Tibial nerve (tissue), 4 donors: ENCODE measurements at regions not wholly inside any gene's neighbourhood (a gene's known extent, or its start where the extent isn't known, plus 50 kb on each side); places are given as distances from the start of the nearest gene placed in this dataset.

ENCODE experiments used
- DNase-seq, 2 donors: peaks; one replicate each; pipeline ENCODE4 v3.0.0-alpha.2; 2019; ENCODE audit warnings: low spot score in 2 of 2
- H3K27ac ChIP-seq, 4 donors: fragments of 200-600 bp; sonication (generic) in 3 of 4; one replicate each; pipeline ENCODE4 v1.5.1; 2017 to 2019; ENCODE audit warnings: mild to moderate bottlenecking in 1 of 4
- H3K27me3 ChIP-seq, 2 donors: fragments of 200-600 bp; sonication (generic) in 1 of 2; one replicate each; pipeline versions ENCODE4 v1.5.1 to v1.6.0; 2017 to 2019
- H3K36me3 ChIP-seq, 3 donors: fragments of 200-600 bp; sonication (generic); one replicate each; pipeline ENCODE4 v1.5.1; 2018 to 2019
- H3K4me1 ChIP-seq, 4 donors: fragments of 200-600 bp; sonication (generic) in 3 of 4; one replicate each; pipeline ENCODE4 v1.5.1; 2017 to 2019
- H3K4me3 ChIP-seq, 4 donors: fragments of 200-600 bp; sonication (generic) in 3 of 4; one replicate each; pipeline ENCODE4 v1.5.1; 2017 to 2019; ENCODE audit warnings: mild to moderate bottlenecking in 1 of 4, moderate library complexity in 1 of 4
- H3K9me3 ChIP-seq, 4 donors: fragments of 200-600 bp; sonication (generic) in 3 of 4; one replicate each; pipeline ENCODE4 v1.5.1; 2017 to 2019
- EP300 ChIP-seq, 2 donors: sonication (generic); formaldehyde crosslinking; IDR thresholded peaks; one replicate each; pipeline ENCODE4 v1.6.1; 2017; ENCODE audit warnings: antibody characterized with exemption in 2 of 2, mild to moderate bottlenecking in 1 of 2
- POLR2A ChIP-seq, 2 donors: fragments of 450-650 bp; IDR thresholded peaks; one replicate each; pipeline ENCODE4 v1.6.1; 2017; ENCODE audit warnings: antibody characterized with exemption in 2 of 2, mild to moderate bottlenecking in 2 of 2, moderate library complexity in 2 of 2
- WGBS, 2 donors: methylation state at CpG; one replicate each; pipeline ENCODE4 v1.1.5; 2018; 5-methylcytosine and 5-hydroxymethylcytosine counted together
- TF ChIP-seq, protein P1 (sequence below), 5 experiments: fragments of 200-600 bp in 3 of 5; fragments of 450-650 bp in 2 of 5; sonication (generic) in 3 of 5; IDR thresholded peaks; one replicate each; pipeline ENCODE4 v1.5.1; 2016 to 2019; ENCODE audit warnings: antibody characterized with exemption in 5 of 5, mild to moderate bottlenecking in 3 of 5, moderate library complexity in 2 of 5

DNA sequence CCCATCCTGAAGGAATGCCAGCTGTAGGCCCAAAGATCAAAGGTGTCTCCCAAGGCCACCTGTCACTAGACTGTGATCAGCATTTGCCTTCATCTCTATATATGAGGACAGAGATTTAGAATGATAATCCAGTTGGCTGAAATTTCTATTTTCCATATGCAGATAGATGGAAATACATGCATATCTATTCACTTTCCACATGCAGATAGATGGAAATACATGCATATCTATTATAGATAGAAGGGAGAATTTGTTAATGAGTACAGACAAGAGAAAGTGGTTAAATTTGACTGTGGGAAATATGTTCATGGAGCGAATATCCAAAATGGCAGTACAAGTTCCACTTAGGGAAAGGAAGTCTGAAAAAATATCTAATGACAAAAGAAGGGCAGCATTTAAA, 762.2 kb downstream of the NLGN4Y start:
- Histone ChIP-seq H3K36me3 (no peaks in the 10 kb centered on the region), H3K4me1 (no peaks in the 10 kb centered on the region), H3K27me3 (no peaks in the 10 kb centered on the region), H3K9me3 (no peaks in the 10 kb centered on the region), H3K4me3 (no peak overlapping the region), H3K27ac (no peak overlapping the region)
- no peak for DNase-seq
- WGBS, 2 donors: 91% methylated on average over 1 of the region's 1 CpG; no CpG with 5 or more reads in 1 of the 2 donors
- TF ChIP-seq, protein P1, sequence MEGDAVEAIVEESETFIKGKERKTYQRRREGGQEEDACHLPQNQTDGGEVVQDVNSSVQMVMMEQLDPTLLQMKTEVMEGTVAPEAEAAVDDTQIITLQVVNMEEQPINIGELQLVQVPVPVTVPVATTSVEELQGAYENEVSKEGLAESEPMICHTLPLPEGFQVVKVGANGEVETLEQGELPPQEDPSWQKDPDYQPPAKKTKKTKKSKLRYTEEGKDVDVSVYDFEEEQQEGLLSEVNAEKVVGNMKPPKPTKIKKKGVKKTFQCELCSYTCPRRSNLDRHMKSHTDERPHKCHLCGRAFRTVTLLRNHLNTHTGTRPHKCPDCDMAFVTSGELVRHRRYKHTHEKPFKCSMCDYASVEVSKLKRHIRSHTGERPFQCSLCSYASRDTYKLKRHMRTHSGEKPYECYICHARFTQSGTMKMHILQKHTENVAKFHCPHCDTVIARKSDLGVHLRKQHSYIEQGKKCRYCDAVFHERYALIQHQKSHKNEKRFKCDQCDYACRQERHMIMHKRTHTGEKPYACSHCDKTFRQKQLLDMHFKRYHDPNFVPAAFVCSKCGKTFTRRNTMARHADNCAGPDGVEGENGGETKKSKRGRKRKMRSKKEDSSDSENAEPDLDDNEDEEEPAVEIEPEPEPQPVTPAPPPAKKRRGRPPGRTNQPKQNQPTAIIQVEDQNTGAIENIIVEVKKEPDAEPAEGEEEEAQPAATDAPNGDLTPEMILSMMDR (IDR thresholded peaks at IDR 0.05): no peak
- TF ChIP-seq EP300 (IDR thresholded peaks at IDR 0.05): no peak

GRCh38 chrY:15289821-15290220, 765.5 kb downstream of the NLGN4Y start:
- Histone ChIP-seq H3K9me3 (no peaks in the 10 kb centered on the region), H3K27ac (no peak overlapping the region), H3K36me3 (no peaks in the 10 kb centered on the region), H3K4me1 (no peaks in the 10 kb centered on the region), H3K4me3 (no peak overlapping the region), H3K27me3 (no peaks in the 10 kb centered on the region)
- WGBS, 2 donors: 75% methylated on average over 2 of the region's 2 CpGs; no CpG with 5 or more reads in 1 of the 2 donors
- DNase-seq: no peak
- TF ChIP-seq POLR2A (IDR thresholded peaks at IDR 0.05) (no peak), EP300 (IDR thresholded peaks at IDR 0.05) (no peak)
- TF ChIP-seq, protein P1 (IDR thresholded peaks at IDR 0.05): no peak

- no peak for DNase-seq
- Histone ChIP-seq H3K4me1 (no peaks in the 10 kb centered on the region), H3K27ac (no peak overlapping the region), H3K36me3 (no peaks in the 10 kb centered on the region), H3K9me3 (no peaks in the 10 kb centered on the region), H3K27me3 (no peaks in the 10 kb centered on the region), H3K4me3 (no peak overlapping the region)
- WGBS, 2 donors: 63% methylated on average over 3 of the region's 8 CpGs; no CpG with 5 or more reads in 1 of the 2 donors
- TF ChIP-seq, protein P1 (IDR thresholded peaks at IDR 0.05): no peak
- no peak for TF ChIP-seq EP300 (IDR thresholded peaks at IDR 0.05)
Measured at GRCh38 chrY:15292881-15293280, 768.6 kb downstream of the NLGN4Y start.

DNA sequence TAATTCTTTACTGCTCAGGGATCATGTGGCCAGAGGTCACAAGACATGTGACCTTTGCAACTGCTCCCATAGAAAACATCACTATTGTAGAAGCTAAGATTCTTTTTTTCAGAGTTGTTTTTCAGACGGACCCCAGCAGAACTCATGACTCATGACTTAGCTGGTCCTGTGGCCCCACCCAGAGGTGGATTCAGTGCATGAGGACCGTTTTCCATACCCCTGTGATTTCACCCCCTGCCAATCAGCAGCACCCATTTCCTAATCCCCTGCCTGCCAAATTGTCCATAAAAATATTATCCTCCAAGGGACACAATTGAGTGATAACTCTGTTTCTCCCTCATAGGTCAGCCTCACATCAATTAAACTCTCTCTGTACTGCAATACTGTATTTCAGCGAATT, 777.5 kb downstream of the NLGN4Y start:
- DNase-seq: no peak
- TF ChIP-seq, protein P1 (IDR thresholded peaks at IDR 0.05): no peak
- no peak for TF ChIP-seq EP300 (IDR thresholded peaks at IDR 0.05)
- TF ChIP-seq POLR2A (IDR thresholded peaks at IDR 0.05): no peak

DNA sequence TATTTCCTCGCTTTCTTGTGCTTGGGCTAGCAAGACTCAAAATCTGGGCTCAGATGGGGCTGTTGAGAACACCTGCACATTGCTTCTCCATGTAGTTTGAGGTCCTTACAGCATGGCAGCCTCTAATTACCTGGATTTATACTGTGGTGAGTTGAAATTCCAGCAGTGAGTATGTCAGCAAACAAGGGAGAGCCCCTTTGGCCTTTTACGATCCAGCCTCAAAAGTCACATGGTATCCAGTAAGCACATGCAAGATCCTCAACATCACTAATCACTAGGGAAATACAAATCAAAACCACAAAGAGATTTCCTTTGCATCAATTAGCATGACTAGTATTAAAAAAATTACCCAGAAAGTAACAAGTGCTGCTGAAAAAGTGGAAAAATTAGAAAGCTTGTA, 787.8 kb downstream of the NLGN4Y start:
- H3K9me3 ChIP-seq: no peaks in the 10 kb centered on the region
- no peaks in the 10 kb centered on the region for H3K4me1 ChIP-seq
- no peaks in the 10 kb centered on the region for H3K27me3 ChIP-seq
- DNase-seq: no peak
- H3K36me3 ChIP-seq: no peaks in the 10 kb centered on the region
- H3K4me3 ChIP-seq: no peak overlapping the region
- 87% methylated on average over 2 of the region's 2 CpGs; no CpG with 5 or more reads in 1 of the 2 donors for WGBS, 2 donors
- no peak overlapping the region for H3K27ac ChIP-seq
- TF ChIP-seq, protein P1 (IDR thresholded peaks at IDR 0.05): no peak
- no peak for TF ChIP-seq POLR2A (IDR thresholded peaks at IDR 0.05)
- no peak for TF ChIP-seq EP300 (IDR thresholded peaks at IDR 0.05)

More for the DNA sequence above, 777.5 kb downstream of the NLGN4Y start:
- no peaks in the 10 kb centered on the region for H3K4me1 ChIP-seq
- H3K27me3 ChIP-seq: no peaks in the 10 kb centered on the region
- H3K36me3 ChIP-seq: no peaks in the 10 kb centered on the region
- 61% methylated on average over 3 of the region's 3 CpGs; no CpG with 5 or more reads in 1 of the 2 donors for WGBS, 2 donors
- H3K4me3 ChIP-seq: no peak overlapping the region
- no peaks in the 10 kb centered on the region for H3K9me3 ChIP-seq
- no peak overlapping the region for H3K27ac ChIP-seq
